ENCODE measurements at regions not wholly inside any gene's neighbourhood (a gene's known extent, or its start where the extent isn't known, plus 50 kb on each side); places are given as distances from the start of the nearest gene placed in this dataset.

- DNase-seq (ENCODE audit: low read depth) = no peak
Measured at GRCh38 chr10:123606955-123607354, 59.2 kb upstream of the GPR26 start.

- no peak for DNase-seq (ENCODE audit: low read depth)
Measured at GRCh38 chr10:123607386-123607785, 58.8 kb upstream of the GPR26 start.

- DNase-seq (ENCODE audit: low read depth) = no peak
Measured at GRCh38 chr10:123608047-123608446, 58.1 kb upstream of the GPR26 start.

- DNase-seq (ENCODE audit: low read depth) = no peak
Measured at GRCh38 chr10:123611243-123611642, 54.9 kb upstream of the GPR26 start.

GRCh38 chr10:123611876-123612275, 54.3 kb upstream of the GPR26 start:
- DNase-seq (ENCODE audit: low read depth) = no peak

- no peak for DNase-seq (ENCODE audit: low read depth)
Measured at GRCh38 chr10:123613346-123613850, 52.8 kb upstream of the GPR26 start.

- DNase-seq (ENCODE audit: low read depth) = no peak
Measured at GRCh38 chr10:123614888-123615287, 51.3 kb upstream of the GPR26 start.

Measured in fibroblast of gingiva (primary cell).